ENCODE measurements at regions not wholly inside any gene's neighbourhood (a gene's known extent, or its start where the extent isn't known, plus 50 kb on each side); places are given as distances from the start of the nearest gene placed in this dataset.
"Not testable (repeated sequence)": the region's sequence is repeated elsewhere in the genome, so short reads cannot be mapped to it uniquely, and the experiment has no call there.

- DNase-seq = no peak
These were observed 250.1 kb upstream of the TRPC7 start for GRCh38 chr5:136615251-136616119.

DNA sequence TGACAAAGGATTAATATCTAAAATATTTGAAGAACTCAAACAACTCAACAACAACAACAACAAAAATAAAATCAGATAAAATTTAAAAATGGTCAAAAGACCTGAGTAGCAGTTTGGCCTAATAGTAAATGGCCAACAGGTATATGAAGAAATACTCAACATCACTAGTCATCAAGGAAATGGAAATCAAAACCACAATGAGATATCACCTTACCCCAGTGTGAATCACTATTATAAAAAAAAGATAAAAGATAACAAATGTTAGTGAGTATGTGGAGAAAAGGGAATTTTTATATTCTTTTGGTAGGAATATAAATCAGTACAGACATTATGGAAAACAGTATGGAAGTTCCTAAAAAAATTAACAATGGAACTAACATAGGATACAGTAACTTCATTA lies 247.9 kb upstream of the TRPC7 start:
- no peak for DNase-seq

DNA sequence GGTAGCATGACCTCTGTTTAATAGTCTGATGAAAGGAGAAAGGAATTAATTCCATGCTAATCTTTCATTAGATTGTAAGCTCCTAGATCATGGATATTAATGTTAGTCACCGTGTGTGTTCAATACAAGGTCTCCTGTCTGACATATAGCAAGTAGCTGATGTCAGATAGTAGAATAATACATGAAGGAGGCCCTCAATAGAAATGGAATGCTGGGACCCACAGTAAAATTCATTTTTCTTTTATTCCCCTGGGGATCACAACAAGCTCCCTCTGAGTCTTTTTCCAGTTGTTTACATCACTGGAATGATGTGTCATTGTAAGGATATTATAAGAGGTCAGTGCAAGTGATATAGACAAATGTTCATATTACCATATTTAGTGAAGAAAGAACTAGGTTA lies 240.3 kb upstream of the TRPC7 start:
- no peak for DNase-seq

DNA sequence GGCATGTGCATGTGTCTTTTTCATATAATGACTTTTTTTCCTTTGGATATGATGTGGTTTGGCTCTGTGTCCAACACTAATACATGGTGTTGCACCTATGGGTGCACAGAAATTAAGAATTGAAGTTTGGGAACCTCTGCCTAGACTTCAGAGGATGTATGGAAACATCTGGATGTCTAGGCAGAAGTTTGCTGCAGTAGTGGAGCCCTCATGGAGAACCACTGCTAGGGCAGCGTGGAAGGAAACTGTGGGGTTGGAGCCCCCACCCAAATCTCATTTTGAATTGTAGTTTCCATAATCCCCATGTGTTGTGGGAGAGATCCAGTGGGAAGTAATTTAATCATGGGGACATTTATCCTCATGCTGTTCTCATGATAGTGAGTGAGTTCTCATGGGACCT lies 235.0 kb upstream of the TRPC7 start:
- DNase-seq = no peak

DNA sequence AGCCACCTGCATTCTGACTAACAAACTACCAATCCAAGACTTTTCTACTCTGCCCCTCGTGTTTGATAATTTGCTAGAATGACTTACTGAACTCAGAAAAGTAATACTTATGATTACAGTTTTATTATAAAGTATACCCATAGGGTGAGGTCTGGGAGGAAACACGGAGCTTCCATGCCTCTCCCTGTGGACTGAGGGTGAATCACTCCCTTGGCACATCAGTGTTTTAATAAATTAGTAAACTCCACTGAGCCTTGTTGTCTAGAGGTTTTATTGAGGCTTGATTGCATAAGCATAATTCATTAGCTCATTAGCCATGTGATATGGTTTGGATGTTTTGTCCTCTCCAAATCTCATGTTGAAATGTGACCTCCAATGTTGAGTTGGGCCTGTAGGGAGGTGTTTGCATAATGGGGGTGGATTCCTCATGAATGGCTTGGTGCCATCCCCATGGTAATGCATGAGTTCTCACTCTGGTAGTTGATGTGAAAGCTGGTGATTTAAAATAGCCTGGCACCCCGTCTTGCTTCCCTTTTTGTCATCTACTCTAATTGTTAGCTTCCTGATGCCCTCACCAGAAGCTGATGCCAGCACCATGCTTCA lies 233.6 kb upstream of the TRPC7 start:
- no peak for DNase-seq

DNA sequence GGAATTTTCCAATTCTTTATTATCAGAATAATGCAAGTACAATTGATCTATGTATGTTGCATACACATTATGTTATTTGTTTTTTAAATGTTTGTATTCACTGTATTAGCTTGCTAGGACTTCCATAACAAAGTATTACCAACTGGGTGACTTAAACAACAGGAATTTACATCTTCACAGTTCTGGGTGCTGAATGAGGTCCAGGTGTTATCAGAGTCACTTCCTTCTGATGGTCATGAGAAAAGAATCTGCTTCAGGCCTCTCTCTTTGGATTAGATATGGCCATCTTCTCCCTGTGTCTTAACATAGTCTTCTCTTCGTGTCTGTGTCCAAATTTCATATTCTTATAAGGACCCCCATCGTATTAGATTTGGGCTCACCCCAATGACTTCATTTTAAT lies 229.1 kb upstream of the TRPC7 start:
- DNase-seq = no peak

- no peak for DNase-seq
These were observed 225.2 kb upstream of the TRPC7 start for GRCh38 chr5:136590581-136590980.

DNA sequence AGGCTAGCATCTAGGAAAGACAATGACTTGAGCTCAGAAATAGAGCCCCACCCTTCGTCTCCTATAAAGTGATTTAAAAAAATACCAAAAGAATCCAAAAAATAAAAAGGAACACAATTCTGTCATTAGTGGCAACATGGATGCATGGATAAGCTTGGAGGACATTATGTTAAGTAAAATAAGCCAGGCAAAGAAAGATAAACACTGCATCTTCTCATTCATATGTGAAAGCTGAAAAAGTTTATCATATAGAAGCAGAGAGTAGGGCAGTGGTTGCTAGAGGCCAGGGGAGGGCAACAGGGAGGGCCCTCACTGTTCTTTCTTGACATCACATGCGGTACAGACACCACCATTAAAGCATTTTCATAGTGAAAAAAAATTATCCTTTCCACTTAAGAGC lies 220.9 kb upstream of the TRPC7 start:
- DNase-seq = no peak

DNA sequence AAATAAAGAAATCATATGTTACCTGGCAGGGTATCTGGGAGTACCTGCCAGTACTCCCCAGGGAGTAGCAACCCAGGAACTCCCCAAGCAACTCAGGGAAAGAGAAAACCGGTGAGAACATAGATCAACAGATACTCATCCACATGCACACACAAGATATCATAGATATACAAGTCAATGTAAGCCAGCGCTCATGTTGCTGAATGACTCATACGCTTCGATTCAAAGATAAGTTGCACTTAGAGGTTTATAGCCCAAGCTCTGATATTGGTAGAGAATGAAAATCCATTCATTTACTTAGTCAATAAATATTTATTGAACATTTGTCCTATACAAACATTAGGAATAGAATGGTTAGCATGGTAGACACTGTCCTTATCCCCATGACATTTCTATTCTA lies 219.1 kb upstream of the TRPC7 start:
- no peak for DNase-seq

DNA sequence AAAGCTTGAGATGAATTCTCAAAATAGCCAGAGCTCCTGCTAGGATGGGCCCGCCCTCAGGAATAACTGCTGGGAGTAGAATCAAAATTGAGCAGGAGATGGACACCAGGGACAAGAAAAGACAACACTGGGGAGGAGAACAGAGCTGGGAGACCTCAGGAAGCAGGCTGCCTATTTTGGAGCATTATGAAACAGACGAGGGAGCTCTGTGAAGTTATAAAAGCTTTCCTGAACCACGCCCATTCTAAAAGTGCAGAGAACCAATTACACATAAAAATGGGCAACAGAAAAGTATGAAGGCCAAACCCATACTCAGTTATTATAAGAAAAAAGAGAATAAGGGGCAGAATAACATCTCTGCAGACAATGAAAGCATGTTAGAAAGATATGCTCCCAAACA lies 213.9 kb upstream of the TRPC7 start:
- no peak for DNase-seq

GRCh38 chr5:136569875-136570274 lies 204.5 kb upstream of the TRPC7 start:
- DNase-seq = not testable (repeated sequence)

GRCh38 chr5:136565457-136565856 lies 200.1 kb upstream of the TRPC7 start:
- not testable (repeated sequence) for DNase-seq

GRCh38 chr5:136565050-136565449 lies 199.7 kb upstream of the TRPC7 start:
- not testable (repeated sequence) for DNase-seq

GRCh38 chr5:136564431-136564830 lies 199.1 kb upstream of the TRPC7 start:
- DNase-seq = not testable (repeated sequence)

DNA sequence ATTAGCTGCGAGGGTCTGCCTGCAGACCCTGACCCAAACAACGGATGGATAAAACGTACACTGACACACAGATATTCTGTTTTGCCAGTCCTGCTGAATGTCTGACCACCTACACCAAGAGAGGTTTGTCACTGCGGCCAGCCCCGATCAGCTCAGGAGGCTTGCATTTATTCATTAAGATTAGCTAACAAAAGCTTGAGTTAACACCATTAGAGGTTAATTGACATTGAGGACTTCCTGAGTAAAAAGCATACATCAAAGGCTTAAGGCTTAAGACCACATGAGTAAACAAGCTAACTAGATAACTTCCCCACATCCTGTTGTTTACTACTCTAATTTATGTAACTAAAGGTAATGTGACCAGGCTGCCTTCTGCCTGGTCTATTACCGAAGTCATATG lies 198.1 kb upstream of the TRPC7 start:
- DNase-seq = no peak

- no peak for DNase-seq
These were observed 194.8 kb upstream of the TRPC7 start for GRCh38 chr5:136560126-136560525.

- DNase-seq = no peak
These were observed 194.3 kb upstream of the TRPC7 start for GRCh38 chr5:136559651-136560050.

DNA sequence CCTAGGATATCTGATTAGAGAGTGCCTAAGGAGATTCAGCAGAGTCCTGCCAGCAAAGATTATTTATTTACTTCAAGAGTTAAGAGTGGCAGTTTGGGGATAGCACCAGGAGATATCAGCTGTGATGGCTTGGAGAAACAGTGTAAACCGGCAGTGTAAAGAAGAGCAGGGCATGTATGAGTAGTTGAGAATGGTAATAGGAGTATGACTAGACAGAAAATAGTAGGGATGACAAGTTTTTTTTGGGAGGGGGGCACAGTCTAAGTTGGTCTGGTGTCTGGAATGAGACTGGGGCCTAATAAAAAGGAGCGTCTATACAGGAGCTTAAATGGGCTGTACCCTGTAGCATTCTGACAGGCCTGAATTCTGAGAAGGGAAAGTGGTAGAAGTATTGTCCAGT lies 181.8 kb upstream of the TRPC7 start:
- DNase-seq = not testable (repeated sequence)

GRCh38 chr5:136546441-136546840 lies 181.1 kb upstream of the TRPC7 start:
- not testable (repeated sequence) for DNase-seq

DNA sequence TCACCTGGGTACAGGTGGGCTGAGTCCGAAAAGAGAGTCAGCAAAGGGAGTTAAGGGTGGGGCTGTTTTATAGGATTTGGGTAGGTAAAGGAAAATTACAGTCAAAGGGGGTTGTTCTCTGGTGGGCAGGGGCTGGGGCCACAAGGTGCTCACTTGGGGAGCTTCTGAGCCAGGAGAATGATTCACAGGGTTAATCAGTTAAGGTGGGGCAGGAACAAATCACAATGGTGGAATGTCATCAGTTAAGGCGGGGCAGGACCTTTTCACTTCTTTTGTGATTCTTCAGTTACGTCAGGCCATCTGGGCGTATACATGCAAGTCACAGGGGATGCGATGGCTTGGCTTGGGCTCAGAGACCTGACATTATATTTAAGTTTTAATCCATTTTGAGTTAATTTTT lies 179.7 kb upstream of the TRPC7 start:
- not testable (repeated sequence) for DNase-seq

GRCh38 chr5:136538534-136538933 lies 173.2 kb upstream of the TRPC7 start:
- DNase-seq = no peak

DNA sequence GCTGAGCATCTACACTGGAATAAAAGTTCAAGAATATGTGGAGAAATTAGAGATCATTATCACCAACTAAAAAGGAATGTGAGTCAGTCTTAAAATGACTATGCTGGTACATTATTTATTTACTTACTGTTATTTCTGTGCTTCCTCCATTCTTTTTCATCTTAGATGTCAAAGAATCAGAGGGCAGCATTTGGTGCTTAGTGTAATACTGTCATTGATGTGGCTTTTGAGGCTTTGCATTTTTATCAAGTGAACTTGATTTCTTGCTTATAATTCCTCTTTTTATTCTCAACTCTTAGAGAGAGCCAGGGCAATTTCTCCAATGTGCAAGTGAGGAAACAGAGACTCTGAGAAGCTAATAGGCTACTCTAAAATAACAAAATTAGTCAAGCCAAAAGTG lies 163.7 kb upstream of the TRPC7 start:
- no peak for DNase-seq

DNA sequence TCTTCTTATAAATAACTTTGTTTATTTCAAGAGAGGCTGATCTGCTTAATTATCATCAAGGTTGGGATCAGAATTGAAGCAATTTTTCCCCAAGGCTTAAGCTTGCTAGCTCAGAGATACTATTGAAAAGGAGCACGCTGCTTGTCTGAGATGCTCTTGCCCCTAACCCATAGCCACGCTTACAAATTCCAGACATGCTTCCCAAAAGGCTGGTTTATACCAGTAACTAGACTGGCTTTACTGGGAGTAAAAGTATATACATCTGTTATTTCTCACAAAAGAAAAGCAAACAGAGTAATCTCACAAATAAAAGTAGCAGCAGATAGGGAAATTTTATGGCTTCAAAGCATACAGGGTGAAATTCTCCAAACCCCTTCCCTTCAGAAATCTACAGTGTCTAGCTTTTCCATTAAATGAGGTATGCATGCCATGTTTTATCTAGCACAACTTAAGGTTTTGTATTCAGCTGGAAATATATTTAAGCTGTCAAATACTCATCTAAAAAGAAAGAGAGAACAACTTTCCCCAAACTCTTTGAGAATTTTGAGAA lies 163.2 kb upstream of the TRPC7 start:
- DNase-seq = no peak

DNA sequence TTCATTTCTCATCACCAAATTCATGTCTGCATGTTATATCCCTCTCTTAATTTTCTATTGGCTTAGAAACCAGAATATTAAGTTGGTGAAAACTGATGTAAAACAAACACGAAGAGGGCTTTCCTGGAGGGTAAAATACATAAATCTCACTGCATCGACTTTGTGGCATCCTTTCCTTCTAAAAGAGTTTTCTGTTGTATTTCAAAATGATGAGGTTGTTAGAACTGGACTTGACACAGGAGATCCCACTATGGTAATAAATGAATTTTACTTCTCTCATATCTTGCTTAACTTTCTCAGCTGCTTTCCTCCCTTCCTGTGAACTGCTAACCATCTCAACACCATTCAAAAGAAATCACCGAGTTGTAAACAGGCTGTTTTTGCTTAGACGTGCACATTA lies 162.0 kb upstream of the TRPC7 start:
- DNase-seq = no peak

Measured in NCI-H1694 treated with DMSO at 0.1 percent for 48 hours (cell line).